ENCODE measurements at regions not wholly inside any gene's neighbourhood (a gene's known extent, or its start where the extent isn't known, plus 50 kb on each side); places are given as distances from the start of the nearest gene placed in this dataset.

DNA sequence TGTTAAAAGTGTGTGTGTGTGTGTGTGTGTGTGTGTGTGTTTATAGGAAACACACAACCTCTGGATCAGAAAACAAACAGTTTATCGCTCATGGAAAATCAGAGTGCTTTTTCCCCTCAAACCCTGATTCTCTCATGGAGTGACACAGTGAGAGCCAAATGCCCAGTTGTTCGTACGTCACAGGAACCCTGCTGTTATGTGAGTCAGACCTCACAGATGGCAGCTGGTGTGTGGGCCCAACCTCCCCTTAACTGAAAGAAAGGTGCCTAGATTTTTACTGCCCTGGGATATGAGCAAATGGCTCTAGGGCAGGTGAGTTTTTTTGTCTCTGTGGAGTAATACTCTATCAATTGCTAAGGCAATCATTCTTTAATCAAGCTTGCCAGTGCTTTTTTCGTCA is 1788.1 kb downstream of the BRINP3 start:
- TF ChIP-seq, protein P1, sequence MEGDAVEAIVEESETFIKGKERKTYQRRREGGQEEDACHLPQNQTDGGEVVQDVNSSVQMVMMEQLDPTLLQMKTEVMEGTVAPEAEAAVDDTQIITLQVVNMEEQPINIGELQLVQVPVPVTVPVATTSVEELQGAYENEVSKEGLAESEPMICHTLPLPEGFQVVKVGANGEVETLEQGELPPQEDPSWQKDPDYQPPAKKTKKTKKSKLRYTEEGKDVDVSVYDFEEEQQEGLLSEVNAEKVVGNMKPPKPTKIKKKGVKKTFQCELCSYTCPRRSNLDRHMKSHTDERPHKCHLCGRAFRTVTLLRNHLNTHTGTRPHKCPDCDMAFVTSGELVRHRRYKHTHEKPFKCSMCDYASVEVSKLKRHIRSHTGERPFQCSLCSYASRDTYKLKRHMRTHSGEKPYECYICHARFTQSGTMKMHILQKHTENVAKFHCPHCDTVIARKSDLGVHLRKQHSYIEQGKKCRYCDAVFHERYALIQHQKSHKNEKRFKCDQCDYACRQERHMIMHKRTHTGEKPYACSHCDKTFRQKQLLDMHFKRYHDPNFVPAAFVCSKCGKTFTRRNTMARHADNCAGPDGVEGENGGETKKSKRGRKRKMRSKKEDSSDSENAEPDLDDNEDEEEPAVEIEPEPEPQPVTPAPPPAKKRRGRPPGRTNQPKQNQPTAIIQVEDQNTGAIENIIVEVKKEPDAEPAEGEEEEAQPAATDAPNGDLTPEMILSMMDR (IDR thresholded peaks at IDR 0.05): no peak
- no peak for TF ChIP-seq POLR2A (IDR thresholded peaks at IDR 0.05)

All from body of pancreas (tissue), 4 donors.